HepG2 (cell line): ENCODE measurements at regions not wholly inside any gene's neighbourhood (a gene's known extent, or its start where the extent isn't known, plus 50 kb on each side); places are given as distances from the start of the nearest gene placed in this dataset.

ENCODE experiments used
- AGO2 ChIP-seq: fragments of 200-400 bp; formaldehyde crosslinking; optimal IDR thresholded peaks from 2 replicates; pipeline ENCODE3; 2017; ENCODE audit warnings: mild to moderate bottlenecking, low read depth, low read length, moderate library complexity
- ARNTL ChIP-seq: sonication (generic); formaldehyde crosslinking; IDR thresholded peaks from 2 replicates; pipeline ENCODE4 v1.4.0; 2020; ENCODE audit warnings: mild to moderate bottlenecking, missing genetic modification reagents
- EZH2 ChIP-seq: conservative IDR thresholded peaks from 2 replicates; pipeline ENCODE4 v1.6.1; 2012; ENCODE audit warnings: mild to moderate bottlenecking, low read depth, low read length, moderate library complexity
- HNRNPLL ChIP-seq: fragments of 200-400 bp; formaldehyde crosslinking; IDR thresholded peaks from 2 replicates; pipeline ENCODE4 v1.6.1; 2017; ENCODE audit warnings: mild to moderate bottlenecking, low read depth, low read length; ENCODE audit not compliant: poor library complexity, severe bottlenecking
- KDM5A ChIP-seq: fragments of 200-600 bp; sonication (generic); IDR thresholded peaks from 2 replicates; pipeline ENCODE4 v1.7.0; 2018; ENCODE audit warnings: antibody characterized with exemption, mild to moderate bottlenecking, low read length, borderline replicate concordance
- KDM6A ChIP-seq: IDR thresholded peaks from 2 replicates; pipeline ENCODE4 v1.6.1; 2016; ENCODE audit warnings: low read depth
- KLF13 ChIP-seq: sonication (generic); formaldehyde crosslinking; IDR thresholded peaks from 2 replicates; pipeline ENCODE4 v1.4.0; 2020; ENCODE audit warnings: mild to moderate bottlenecking, missing genetic modification reagents
- MAF1 ChIP-seq: sonication (generic); formaldehyde crosslinking; IDR thresholded peaks from 2 replicates; pipeline ENCODE4 v1.5.0; 2020; ENCODE audit warnings: missing genetic modification reagents, borderline replicate concordance
- MTA1 ChIP-seq: sonication (generic); formaldehyde crosslinking; IDR thresholded peaks from 2 replicates; pipeline ENCODE4 v1.4.0; 2020; ENCODE audit warnings: missing genetic modification reagents, mild to moderate bottlenecking, borderline replicate concordance
- NBN ChIP-seq: fragments of 450-650 bp; conservative IDR thresholded peaks from 2 replicates; pipeline ENCODE4 v1.6.1; 2017
- SAP130 ChIP-seq: IDR thresholded peaks from 2 replicates; pipeline ENCODE4 v1.6.1; 2016; ENCODE audit warnings: low read depth
- SIN3B ChIP-seq: fragments of 150-350 bp; IDR thresholded peaks from 2 replicates; pipeline ENCODE4 v1.6.1; 2014; ENCODE audit warnings: low read length
- SNAI1 ChIP-seq: sonication (generic); formaldehyde crosslinking; IDR thresholded peaks from 2 replicates; pipeline ENCODE4 v1.5.0; 2020; ENCODE audit warnings: mild to moderate bottlenecking, missing genetic modification reagents, borderline replicate concordance
- SNRNP70 ChIP-seq: fragments of 200-400 bp; formaldehyde crosslinking; IDR thresholded peaks from 2 replicates; pipeline ENCODE4 v1.6.1; 2017; ENCODE audit warnings: mild to moderate bottlenecking, low read depth, low read length, moderate library complexity
- STAG1 ChIP-seq: sonication (generic); formaldehyde crosslinking; IDR thresholded peaks from 2 replicates; pipeline ENCODE4 v1.4.0; 2020; ENCODE audit warnings: missing genetic modification reagents
- U2AF1 ChIP-seq: fragments of 200-400 bp; formaldehyde crosslinking; optimal IDR thresholded peaks from 2 replicates; pipeline ENCODE3; 2017; ENCODE audit warnings: mild to moderate bottlenecking, low read depth, low read length
- ZBED4 ChIP-seq: sonication (generic); formaldehyde crosslinking; IDR thresholded peaks from 2 replicates; pipeline ENCODE4 v1.4.0; 2020; ENCODE audit warnings: missing genetic modification reagents, borderline replicate concordance
- ZNF512B ChIP-seq: sonication (generic); formaldehyde crosslinking; IDR thresholded peaks from 2 replicates; pipeline ENCODE4 v1.5.1; 2020; ENCODE audit warnings: missing genetic modification reagents, mild to moderate bottlenecking, borderline replicate concordance
- ZNF557 ChIP-seq: sonication (generic); formaldehyde crosslinking; IDR thresholded peaks from 2 replicates; pipeline ENCODE4 v1.4.0; 2020; ENCODE audit warnings: missing genetic modification reagents
- ZNF709 ChIP-seq: sonication (generic); formaldehyde crosslinking; IDR thresholded peaks from 2 replicates; pipeline ENCODE4 v1.5.0; 2020; ENCODE audit warnings: mild to moderate bottlenecking, missing genetic modification reagents
- ZNF781 ChIP-seq: sonication (generic); formaldehyde crosslinking; IDR thresholded peaks from 2 replicates; pipeline ENCODE4 v1.5.1; 2020; ENCODE audit warnings: borderline replicate concordance, mild to moderate bottlenecking, missing genetic modification reagents; ENCODE audit errors: not compliant biosample characterization
- ZNF792 ChIP-seq: IDR thresholded peaks from 2 replicates; pipeline ENCODE4 v1.6.1; 2016

GRCh38 chr11:43576803-43577521 lies 103.6 kb upstream of the HSD17B12 start (continued):
- TF ChIP-seq ZBED4 (CRISPR knock-in tag) (peak; percentile 99), STAG1 (CRISPR knock-in tag) (no peak; the same call in 1 of the 2 replicates), ARNTL (CRISPR knock-in tag) (no peak), ZNF792 (CRISPR knock-in tag) (peak; percentile 76; the same call in 1 of the 2 replicates), EZH2 (no peak), KLF13 (CRISPR knock-in tag) (no peak), SNRNP70 (no peak), KDM5A (no peak), U2AF1 (no peak), ZNF557 (CRISPR knock-in tag) (0 out of 2 replicates have a peak, but pooled peaks have one; percentile 27), KDM6A (no peak), SAP130 (CRISPR knock-in tag) (peak; percentile 61), AGO2 (no peak), HNRNPLL (peak; percentile 39), SIN3B (no peak), MTA1 (CRISPR knock-in tag) (no peak), ZNF781 (peak; percentile 28), MAF1 (CRISPR knock-in tag) (peak; percentile 39; the same call in 1 of the 2 replicates), ZNF512B (CRISPR knock-in tag) (no peak), NBN (no peak), SNAI1 (no peak), ZNF709 (CRISPR knock-in tag) (no peak)
